ENCODE measurements at regions not wholly inside any gene's neighbourhood (a gene's known extent, or its start where the extent isn't known, plus 50 kb on each side); places are given as distances from the start of the nearest gene placed in this dataset.

GRCh38 chr3:152713989-152714388, 120.9 kb upstream of the P2RY1 start:
- TF ChIP-seq CTCF (IDR thresholded peaks at IDR 0.05 in 8 of 11, conservative IDR thresholded peaks at IDR 0.05 in 3 of 11) (no peak), POLR2A (IDR thresholded peaks at IDR 0.05) (no peak)
